Keratinocyte (primary cell): ENCODE measurements at regions not wholly inside any gene's neighbourhood (a gene's known extent, or its start where the extent isn't known, plus 50 kb on each side); places are given as distances from the start of the nearest gene placed in this dataset.

Experiments used
- DNase-seq: peaks from one replicate; pipeline ENCODE4 v3.0.0-alpha.2; 2011; ENCODE audit warnings: low read depth, missing footprints, low spot score
- FAIRE-seq: peaks from 2 replicates; lab custom pipeline; 2011; peaks lifted over from hg19 to GRCh38; lab: Jason Lieb, UNC
- H2AFZ ChIP-seq: 2 replicates; pipeline ENCODE4 v1.6.0; 2012; ENCODE audit warnings: low read length, control low read depth, inconsistent platforms; ENCODE audit not compliant: control insufficient read depth
- H3K27ac ChIP-seq: 2 replicates; pipeline ENCODE4 v1.5.1; 2011; ENCODE audit warnings: low read length; ENCODE audit not compliant: control insufficient read depth, insufficient read depth
- H3K27me3 ChIP-seq: 3 replicates; pipeline ENCODE4 v1.6.0; 2011; ENCODE audit warnings: low read length; ENCODE audit not compliant: control insufficient read depth, insufficient read depth; ENCODE audit errors: extremely low read depth
- H3K36me3 ChIP-seq, 2 experiments: 2 replicates in 1 of 2; 3 replicates in 1 of 2; pipeline ENCODE4 v1.5.1; 2011; ENCODE audit warnings: low read length in 2 of 2, mild to moderate bottlenecking in 1 of 2; ENCODE audit not compliant: control insufficient read depth in 2 of 2, insufficient read depth in 2 of 2; ENCODE audit errors: extremely low read depth in 1 of 2
- H3K4me1 ChIP-seq: 3 replicates; pipeline ENCODE4 v1.5.1; 2011; ENCODE audit warnings: low read length; ENCODE audit not compliant: control insufficient read depth, insufficient read depth; ENCODE audit errors: extremely low read depth
- H3K4me2 ChIP-seq: 3 replicates; pipeline ENCODE4 v1.6.0; 2011; ENCODE audit warnings: low read depth, low read length; ENCODE audit not compliant: control insufficient read depth, insufficient read depth; ENCODE audit errors: extremely low read depth
- H3K4me3 ChIP-seq, 3 experiments: fragments of 200-600 bp in 1 of 3; sonication (generic) in 1 of 3; 2 replicates in 2 of 3; 3 replicates in 1 of 3; pipeline ENCODE4 v1.5.1; 2011 to 2016; ENCODE audit warnings: low read length in 3 of 3, mild to moderate bottlenecking in 3 of 3, control low read depth in 2 of 3, inconsistent platforms in 1 of 3, low read depth in 1 of 3, mixed read lengths in 1 of 3, mixed run types in 1 of 3, moderate library complexity in 1 of 3; ENCODE audit not compliant: control insufficient read depth in 2 of 3, insufficient read depth in 2 of 3; ENCODE audit errors: extremely low read depth in 1 of 3
- H3K79me2 ChIP-seq: 2 replicates; pipeline ENCODE4 v1.6.0; 2012; ENCODE audit warnings: low read length; ENCODE audit not compliant: control insufficient read depth, insufficient read depth
- H3K9ac ChIP-seq: 3 replicates; pipeline ENCODE4 v1.6.0; 2011; ENCODE audit warnings: low read length; ENCODE audit not compliant: control insufficient read depth, insufficient read depth; ENCODE audit errors: extremely low read depth
- H3K9me1 ChIP-seq: 3 replicates; pipeline ENCODE4 v1.6.0; 2011; ENCODE audit warnings: low read length; ENCODE audit not compliant: control insufficient read depth, insufficient read depth; ENCODE audit errors: extremely low read depth
- H3K9me3 ChIP-seq: 2 replicates; pipeline ENCODE4 v1.5.1; 2012; ENCODE audit warnings: low read depth, low read length; ENCODE audit not compliant: control insufficient read depth
- H4K20me1 ChIP-seq: 3 replicates; pipeline ENCODE4 v1.6.0; 2011; ENCODE audit warnings: low read length; ENCODE audit not compliant: control insufficient read depth, insufficient read depth; ENCODE audit errors: extremely low read depth
- CTCF ChIP-seq, 3 experiments: IDR thresholded peaks in 1 of 3; conservative IDR thresholded peaks in 1 of 3; optimal IDR thresholded peaks in 1 of 3; 2 replicates in 2 of 3; 3 replicates in 1 of 3; pipeline versions ENCODE3 to v1.5.1; 2011; ENCODE audit warnings: low read length in 3 of 3, mild to moderate bottlenecking in 3 of 3, moderate library complexity in 2 of 3, control low read depth in 1 of 3, inconsistent platforms in 1 of 3; ENCODE audit not compliant: insufficient read depth in 2 of 3; ENCODE audit errors: extremely low read depth in 1 of 3
- EZH2 ChIP-seq: IDR thresholded peaks from one replicate; pipeline ENCODE4 v1.6.1; 2012; ENCODE audit warnings: inconsistent platforms, mild to moderate bottlenecking, low read length, moderate library complexity
- dilution Hi-C: fragments of 300-500 bp; cut with MboI; formaldehyde crosslinking; loops from one replicate; pipeline ENCODE4 v1.7.0; 2020; ENCODE audit warnings: low sequenced_read_pairs; ENCODE audit not compliant: extremely low pct_ligation_motif_present

GRCh38 chr12:89907659-89908058 is 199.0 kb upstream of the ATP2B1 start:
- Histone ChIP-seq H3K9me3 (no peaks in the 10 kb centered on the region), H3K4me1 (no peaks in the 10 kb centered on the region), H3K9ac (no peak overlapping the region), H3K9me1 (no peaks in the 10 kb centered on the region), H3K4me3 (no peak overlapping the region), H3K4me2 (no peak overlapping the region), H3K36me3 (no peaks in the 10 kb centered on the region), H3K79me2 (no peaks in the 10 kb centered on the region), H2AFZ (no peak overlapping the region), H3K27me3 (no peaks in the 10 kb centered on the region), H3K27ac (no peak overlapping the region), H4K20me1 (no peaks in the 10 kb centered on the region)
- dilution Hi-C loops: no loop called here
- no peak for DNase-seq
- no peak for FAIRE-seq
- no peak for TF ChIP-seq EZH2

- DNase-seq: no peak
- dilution Hi-C loops: no loop called here
- no peaks in the 10 kb centered on the region for H3K9me1 ChIP-seq
- no peaks in the 10 kb centered on the region for H3K4me1 ChIP-seq
- no peaks in the 10 kb centered on the region for H4K20me1 ChIP-seq
- no peaks in the 10 kb centered on the region for H3K9me3 ChIP-seq
- no peak overlapping the region for H3K4me3 ChIP-seq
- H3K9ac ChIP-seq: no peak overlapping the region
- no peaks in the 10 kb centered on the region for H3K27me3 ChIP-seq
- H3K27ac ChIP-seq: no peak overlapping the region
- H3K4me2 ChIP-seq: no peak overlapping the region
- H2AFZ ChIP-seq: no peak overlapping the region
- no peak for FAIRE-seq
- no peaks in the 10 kb centered on the region for H3K79me2 ChIP-seq
- TF ChIP-seq CTCF (optimal IDR thresholded peaks at IDR 0.05 in 1 of 3, IDR thresholded peaks at IDR 0.05 in 1 of 3, conservative IDR thresholded peaks at IDR 0.05 in 1 of 3; ENCODE audit: extremely low read depth in 1 of 3, insufficient read depth in 2 of 3, low read length in 3 of 3) (no peak), EZH2 (no peak)
- H3K36me3 ChIP-seq: no peaks in the 10 kb centered on the region
Measured at GRCh38 chr12:89906824-89907223, 198.2 kb upstream of the ATP2B1 start.

GRCh38 chr12:89906178-89906577 is 197.5 kb upstream of the ATP2B1 start:
- Histone ChIP-seq H3K4me2 (no peak overlapping the region), H3K4me1 (no peaks in the 10 kb centered on the region), H2AFZ (no peak overlapping the region), H3K9me1 (no peaks in the 10 kb centered on the region), H3K9me3 (no peaks in the 10 kb centered on the region), H3K9ac (no peak overlapping the region), H3K4me3 (no peak overlapping the region), H3K36me3 (no peaks in the 10 kb centered on the region), H3K27ac (no peak overlapping the region), H3K79me2 (no peaks in the 10 kb centered on the region), H4K20me1 (no peaks in the 10 kb centered on the region), H3K27me3 (no peaks in the 10 kb centered on the region)
- FAIRE-seq (no peak), DNase-seq (no peak)
- TF ChIP-seq EZH2 (no peak), CTCF (optimal IDR thresholded peaks at IDR 0.05 in 1 of 3, IDR thresholded peaks at IDR 0.05 in 1 of 3, conservative IDR thresholded peaks at IDR 0.05 in 1 of 3; ENCODE audit: extremely low read depth in 1 of 3, insufficient read depth in 2 of 3, low read length in 3 of 3) (no peak)
- dilution Hi-C loops: no loop called here
